ENCODE measurements at regions not wholly inside any gene's neighbourhood (a gene's known extent, or its start where the extent isn't known, plus 50 kb on each side); places are given as distances from the start of the nearest gene placed in this dataset.

DNA sequence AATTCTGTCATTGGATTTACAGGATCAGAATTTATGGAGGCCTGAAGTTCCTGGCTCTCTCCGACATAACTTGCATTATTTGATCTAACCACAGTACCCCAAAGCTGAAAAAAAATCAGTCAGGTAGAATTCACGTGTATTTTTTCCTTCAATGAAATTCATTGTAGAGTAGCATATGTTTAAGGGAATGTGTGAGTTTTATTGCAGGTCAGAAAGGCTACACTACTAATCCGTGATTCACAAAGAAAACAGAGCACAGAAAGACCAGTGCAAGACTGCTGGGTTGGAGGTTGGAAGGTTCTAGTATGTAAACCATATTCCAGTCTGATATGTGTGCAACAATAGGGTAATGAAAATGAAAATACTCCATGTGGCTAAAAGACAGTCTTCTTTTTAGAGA, 247.0 kb upstream of the FERD3L start:
- TF ChIP-seq, protein P1, sequence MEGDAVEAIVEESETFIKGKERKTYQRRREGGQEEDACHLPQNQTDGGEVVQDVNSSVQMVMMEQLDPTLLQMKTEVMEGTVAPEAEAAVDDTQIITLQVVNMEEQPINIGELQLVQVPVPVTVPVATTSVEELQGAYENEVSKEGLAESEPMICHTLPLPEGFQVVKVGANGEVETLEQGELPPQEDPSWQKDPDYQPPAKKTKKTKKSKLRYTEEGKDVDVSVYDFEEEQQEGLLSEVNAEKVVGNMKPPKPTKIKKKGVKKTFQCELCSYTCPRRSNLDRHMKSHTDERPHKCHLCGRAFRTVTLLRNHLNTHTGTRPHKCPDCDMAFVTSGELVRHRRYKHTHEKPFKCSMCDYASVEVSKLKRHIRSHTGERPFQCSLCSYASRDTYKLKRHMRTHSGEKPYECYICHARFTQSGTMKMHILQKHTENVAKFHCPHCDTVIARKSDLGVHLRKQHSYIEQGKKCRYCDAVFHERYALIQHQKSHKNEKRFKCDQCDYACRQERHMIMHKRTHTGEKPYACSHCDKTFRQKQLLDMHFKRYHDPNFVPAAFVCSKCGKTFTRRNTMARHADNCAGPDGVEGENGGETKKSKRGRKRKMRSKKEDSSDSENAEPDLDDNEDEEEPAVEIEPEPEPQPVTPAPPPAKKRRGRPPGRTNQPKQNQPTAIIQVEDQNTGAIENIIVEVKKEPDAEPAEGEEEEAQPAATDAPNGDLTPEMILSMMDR (conservative IDR thresholded peaks at IDR 0.05; ENCODE audit: low read depth, low read length), result no peak
- DNase-seq (ENCODE audit: low read depth), result peak; percentile 23
- H3K4me3 ChIP-seq (ENCODE audit: low read depth, low read length), result no peak overlapping the region

DNA sequence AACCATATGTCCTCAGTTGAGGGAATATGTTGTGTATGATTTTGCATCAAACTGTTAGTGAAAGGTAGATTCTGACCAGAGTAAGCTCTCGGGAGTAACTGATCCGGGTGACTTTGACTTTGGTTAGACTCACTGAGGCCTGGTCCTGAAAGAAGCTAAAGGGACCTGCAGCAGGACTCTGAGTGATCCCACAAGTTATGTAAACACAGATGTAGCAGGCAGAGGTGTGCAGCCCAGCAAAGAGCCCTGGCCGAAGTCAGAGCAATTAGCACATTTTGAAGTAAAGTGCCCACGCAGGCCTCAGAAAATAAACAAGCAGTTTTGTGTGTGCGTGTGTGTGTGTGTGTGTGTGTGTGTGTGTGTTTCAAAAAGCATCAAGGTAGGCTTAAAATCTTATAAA, 245.6 kb upstream of the FERD3L start:
- no peak for DNase-seq (ENCODE audit: low read depth)
- H3K4me3 ChIP-seq (ENCODE audit: low read depth, low read length), result no peak overlapping the region
- TF ChIP-seq, protein P1 (conservative IDR thresholded peaks at IDR 0.05; ENCODE audit: low read depth, low read length), result no peak

DNA sequence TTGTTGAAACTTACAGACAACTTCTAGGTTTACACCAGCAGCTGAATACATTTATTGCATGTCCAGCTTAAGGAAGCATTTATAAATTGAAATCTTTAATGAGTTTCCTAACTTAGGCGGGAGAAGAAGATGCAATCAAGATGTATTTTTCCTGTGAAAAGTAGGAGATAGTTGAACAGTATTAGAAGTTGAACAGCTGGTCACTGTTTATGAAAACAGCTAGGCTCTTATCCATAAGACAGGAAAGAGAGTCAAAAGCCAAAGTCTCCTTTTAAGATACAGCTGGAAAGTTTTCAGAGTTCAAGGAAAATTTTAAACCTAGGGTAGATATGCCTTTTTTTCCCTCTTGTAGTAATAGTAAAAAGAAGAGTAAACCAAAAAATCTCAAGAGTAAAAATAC, 236.1 kb upstream of the FERD3L start:
- H3K4me3 ChIP-seq (ENCODE audit: low read depth, low read length), result no peak overlapping the region
- DNase-seq (ENCODE audit: low read depth), result no peak
- TF ChIP-seq, protein P1 (conservative IDR thresholded peaks at IDR 0.05; ENCODE audit: low read depth, low read length), result no peak

GRCh38 chr7:19378345-19378714, 233.1 kb upstream of the FERD3L start:
- H3K4me3 ChIP-seq (ENCODE audit: low read depth, low read length), result no peak overlapping the region
- DNase-seq (ENCODE audit: low read depth), result no peak
- TF ChIP-seq, protein P1 (conservative IDR thresholded peaks at IDR 0.05; ENCODE audit: low read depth, low read length), result no peak

- TF ChIP-seq, protein P1 (conservative IDR thresholded peaks at IDR 0.05; ENCODE audit: low read depth, low read length), result no peak
- DNase-seq (ENCODE audit: low read depth), result no peak
- no peak overlapping the region for H3K4me3 ChIP-seq (ENCODE audit: low read depth, low read length)
Measured at GRCh38 chr7:19377611-19378344, 232.6 kb upstream of the FERD3L start.

- TF ChIP-seq, protein P1 (conservative IDR thresholded peaks at IDR 0.05; ENCODE audit: low read depth, low read length), result no peak
- no peak for DNase-seq (ENCODE audit: low read depth)
- H3K4me3 ChIP-seq (ENCODE audit: low read depth, low read length), result no peak overlapping the region
Measured at GRCh38 chr7:19376538-19376937, 231.3 kb upstream of the FERD3L start.

- no peak overlapping the region for H3K4me3 ChIP-seq (ENCODE audit: low read depth, low read length)
- DNase-seq (ENCODE audit: low read depth), result no peak
- TF ChIP-seq, protein P1 (conservative IDR thresholded peaks at IDR 0.05; ENCODE audit: low read depth, low read length), result no peak
Measured at GRCh38 chr7:19375976-19376375, 230.8 kb upstream of the FERD3L start.

Measured in epithelial cell of proximal tubule (primary cell).